ENCODE measurements at regions not wholly inside any gene's neighbourhood (a gene's known extent, or its start where the extent isn't known, plus 50 kb on each side); places are given as distances from the start of the nearest gene placed in this dataset.

- TF ChIP-seq CTCF (IDR thresholded peaks at IDR 0.05; ENCODE audit: low read depth, low read length) (no peak), MAX (IDR thresholded peaks at IDR 0.05; ENCODE audit: low read depth, low read length) (no peak)
Measured at GRCh38 chr17:65406552-65406951, 154.9 kb downstream of the AXIN2 start.

Measured in NB4 (cell line).